OCI-LY7 (cell line): ENCODE measurements at regions not wholly inside any gene's neighbourhood (a gene's known extent, or its start where the extent isn't known, plus 50 kb on each side); places are given as distances from the start of the nearest gene placed in this dataset.

Source experiments
- EZH2phosphoT487 ChIP-seq: fragments of 200-600 bp; sonication (generic); IDR thresholded peaks from 2 replicates; pipeline ENCODE4 v1.6.1; 2018; ENCODE audit warnings: low read depth, borderline replicate concordance, mild to moderate bottlenecking, mixed run types, antibody characterized with exemption, low read length, moderate library complexity, mixed read lengths
- TF ChIP-seq, protein P1 (sequence below): fragments of 200-600 bp; sonication (generic); conservative IDR thresholded peaks from 2 replicates; pipeline ENCODE4 v1.5.1; 2014; ENCODE audit warnings: mild to moderate bottlenecking, antibody characterized with exemption, low read length, moderate library complexity, mixed read lengths

- TF ChIP-seq, protein P1, sequence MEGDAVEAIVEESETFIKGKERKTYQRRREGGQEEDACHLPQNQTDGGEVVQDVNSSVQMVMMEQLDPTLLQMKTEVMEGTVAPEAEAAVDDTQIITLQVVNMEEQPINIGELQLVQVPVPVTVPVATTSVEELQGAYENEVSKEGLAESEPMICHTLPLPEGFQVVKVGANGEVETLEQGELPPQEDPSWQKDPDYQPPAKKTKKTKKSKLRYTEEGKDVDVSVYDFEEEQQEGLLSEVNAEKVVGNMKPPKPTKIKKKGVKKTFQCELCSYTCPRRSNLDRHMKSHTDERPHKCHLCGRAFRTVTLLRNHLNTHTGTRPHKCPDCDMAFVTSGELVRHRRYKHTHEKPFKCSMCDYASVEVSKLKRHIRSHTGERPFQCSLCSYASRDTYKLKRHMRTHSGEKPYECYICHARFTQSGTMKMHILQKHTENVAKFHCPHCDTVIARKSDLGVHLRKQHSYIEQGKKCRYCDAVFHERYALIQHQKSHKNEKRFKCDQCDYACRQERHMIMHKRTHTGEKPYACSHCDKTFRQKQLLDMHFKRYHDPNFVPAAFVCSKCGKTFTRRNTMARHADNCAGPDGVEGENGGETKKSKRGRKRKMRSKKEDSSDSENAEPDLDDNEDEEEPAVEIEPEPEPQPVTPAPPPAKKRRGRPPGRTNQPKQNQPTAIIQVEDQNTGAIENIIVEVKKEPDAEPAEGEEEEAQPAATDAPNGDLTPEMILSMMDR: no peak
- TF ChIP-seq EZH2phosphoT487: no peak
Observed at GRCh38 chr5:108629779-108630528, 117.7 kb upstream of the FER start.
